C4-2B (cell line): ENCODE measurements at regions not wholly inside any gene's neighbourhood (a gene's known extent, or its start where the extent isn't known, plus 50 kb on each side); places are given as distances from the start of the nearest gene placed in this dataset.
"Not testable (repeated sequence)": the region's sequence is repeated elsewhere in the genome, so short reads cannot be mapped to it uniquely, and the experiment has no call there.

Source experiments
- H3K27ac ChIP-seq: fragments of 450-650 bp; 2 replicates; pipeline ENCODE4 v1.5.1; 2017
- ZFX ChIP-seq: fragments of 450-650 bp; IDR thresholded peaks from 2 replicates; pipeline ENCODE4 v1.6.1; 2017
- TF ChIP-seq, protein P1 (sequence below): fragments of 450-650 bp; conservative IDR thresholded peaks from 2 replicates; pipeline ENCODE4 v1.5.1; 2017; ENCODE audit warnings: mild to moderate bottlenecking

DNA sequence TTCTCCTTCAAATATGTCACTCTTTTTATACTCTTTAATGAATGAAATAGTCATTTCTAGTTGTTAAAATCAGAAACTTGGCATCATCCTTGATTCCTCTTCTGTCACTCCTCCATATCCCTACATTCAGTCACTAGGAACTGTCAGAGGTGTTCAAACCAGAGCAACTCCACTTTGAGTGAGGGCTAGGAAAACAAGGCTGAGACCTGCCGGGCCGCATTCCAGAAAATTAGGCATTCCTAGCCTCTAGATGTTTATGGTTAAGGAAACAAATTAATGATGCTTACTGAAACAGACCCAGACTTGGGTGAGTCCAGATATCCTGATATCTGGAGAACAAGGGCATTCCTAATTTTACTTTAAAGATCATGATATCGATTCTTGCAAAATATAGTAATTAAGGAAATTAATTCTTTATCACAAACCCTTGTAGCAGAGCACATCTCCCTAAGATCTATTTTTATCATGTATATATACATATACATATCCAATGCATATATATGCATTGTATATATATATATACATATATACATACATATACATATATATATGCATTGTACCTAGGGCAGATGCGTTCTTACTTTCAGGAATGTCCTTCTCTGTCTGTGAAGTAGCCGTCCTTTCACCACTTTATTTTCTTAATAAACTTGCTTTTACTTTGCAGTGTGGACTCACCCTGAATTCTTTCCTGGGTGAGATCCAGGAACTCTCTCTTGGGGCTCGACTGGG is 98.4 kb upstream of the GC start:
- TF ChIP-seq, protein P1, sequence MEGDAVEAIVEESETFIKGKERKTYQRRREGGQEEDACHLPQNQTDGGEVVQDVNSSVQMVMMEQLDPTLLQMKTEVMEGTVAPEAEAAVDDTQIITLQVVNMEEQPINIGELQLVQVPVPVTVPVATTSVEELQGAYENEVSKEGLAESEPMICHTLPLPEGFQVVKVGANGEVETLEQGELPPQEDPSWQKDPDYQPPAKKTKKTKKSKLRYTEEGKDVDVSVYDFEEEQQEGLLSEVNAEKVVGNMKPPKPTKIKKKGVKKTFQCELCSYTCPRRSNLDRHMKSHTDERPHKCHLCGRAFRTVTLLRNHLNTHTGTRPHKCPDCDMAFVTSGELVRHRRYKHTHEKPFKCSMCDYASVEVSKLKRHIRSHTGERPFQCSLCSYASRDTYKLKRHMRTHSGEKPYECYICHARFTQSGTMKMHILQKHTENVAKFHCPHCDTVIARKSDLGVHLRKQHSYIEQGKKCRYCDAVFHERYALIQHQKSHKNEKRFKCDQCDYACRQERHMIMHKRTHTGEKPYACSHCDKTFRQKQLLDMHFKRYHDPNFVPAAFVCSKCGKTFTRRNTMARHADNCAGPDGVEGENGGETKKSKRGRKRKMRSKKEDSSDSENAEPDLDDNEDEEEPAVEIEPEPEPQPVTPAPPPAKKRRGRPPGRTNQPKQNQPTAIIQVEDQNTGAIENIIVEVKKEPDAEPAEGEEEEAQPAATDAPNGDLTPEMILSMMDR, result no peak
- no peak for TF ChIP-seq ZFX
- H3K27ac ChIP-seq, result no peak overlapping the region

DNA sequence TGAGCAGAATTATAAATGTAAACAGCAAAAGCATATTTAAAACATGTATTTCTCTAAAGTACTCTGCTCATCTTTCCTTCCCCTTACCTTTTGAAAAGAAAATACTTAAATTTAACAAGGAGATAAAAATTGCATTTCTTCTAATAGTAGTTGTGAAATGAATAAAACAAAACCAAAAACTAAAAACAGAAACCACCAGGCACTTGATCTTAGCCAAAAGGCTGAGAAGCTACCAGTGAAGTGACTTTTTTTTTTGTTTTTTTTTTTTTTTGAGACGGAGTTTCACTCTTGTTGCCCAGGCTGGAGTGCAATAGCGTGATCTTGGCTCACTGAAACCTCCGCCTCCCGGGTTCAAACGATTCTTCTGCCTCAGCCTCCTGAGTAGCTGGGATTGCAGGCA is 116.5 kb upstream of the GC start:
- not testable (repeated sequence) for H3K27ac ChIP-seq

DNA sequence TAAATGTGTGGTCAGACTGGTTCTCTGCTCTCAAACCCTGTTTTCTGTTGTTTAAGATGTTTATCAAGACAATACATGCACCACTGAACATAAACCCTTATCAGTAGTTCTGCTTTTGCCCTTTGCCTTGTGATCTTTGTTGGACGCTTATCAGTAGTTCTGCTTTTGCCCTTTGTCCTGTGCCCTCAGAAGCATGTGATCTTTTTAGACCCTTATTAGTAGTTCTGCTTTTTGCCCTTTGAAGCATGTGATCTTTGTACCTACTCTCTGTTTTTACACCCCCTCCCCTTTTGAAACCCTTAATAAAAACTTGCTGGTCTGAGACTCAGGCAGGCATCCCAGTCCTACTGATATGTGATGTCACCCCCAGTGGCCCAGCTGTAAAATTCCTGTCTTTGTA is 121.7 kb upstream of the GC start:
- not testable (repeated sequence) for H3K27ac ChIP-seq

DNA sequence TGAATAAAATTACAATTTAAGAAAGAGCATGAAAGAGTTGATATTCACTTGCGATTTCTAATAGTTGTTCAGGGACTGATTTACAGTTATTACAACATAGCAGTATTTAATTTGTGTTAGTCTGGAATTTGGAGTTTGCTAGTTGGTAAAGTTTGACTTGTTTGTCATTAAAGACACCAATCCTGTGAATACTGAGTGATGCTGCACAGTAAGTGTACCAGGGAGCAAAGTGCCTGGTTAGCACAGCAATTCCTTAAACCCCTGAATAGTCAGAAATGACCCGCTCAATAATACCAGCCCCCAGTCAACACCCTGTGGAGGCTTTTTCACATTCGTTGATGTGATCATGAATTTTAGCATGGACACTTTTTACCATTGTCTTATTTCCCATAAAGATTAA is 122.2 kb upstream of the GC start:
- no peak for TF ChIP-seq ZFX
- TF ChIP-seq, protein P1, result no peak
- no peak overlapping the region for H3K27ac ChIP-seq

DNA sequence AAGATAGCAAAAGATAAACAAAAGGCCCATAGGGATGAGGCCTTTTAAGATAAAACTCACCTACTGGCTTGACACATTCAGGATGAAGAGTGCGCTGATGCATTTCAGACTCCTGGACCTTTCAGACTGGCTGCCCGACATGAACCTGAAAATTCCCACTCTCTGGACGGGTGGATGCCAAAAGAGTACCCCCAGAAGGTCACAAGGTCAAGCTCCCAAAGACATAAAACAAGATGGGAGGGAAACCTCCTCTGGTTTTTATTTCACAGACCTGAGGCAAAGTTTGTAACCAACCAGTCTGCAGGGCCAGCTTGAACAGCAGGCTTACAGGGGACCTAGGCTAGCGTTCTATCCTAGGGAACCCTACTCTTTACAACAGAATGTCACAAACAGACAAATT is 123.2 kb upstream of the GC start:
- no peak overlapping the region for H3K27ac ChIP-seq

DNA sequence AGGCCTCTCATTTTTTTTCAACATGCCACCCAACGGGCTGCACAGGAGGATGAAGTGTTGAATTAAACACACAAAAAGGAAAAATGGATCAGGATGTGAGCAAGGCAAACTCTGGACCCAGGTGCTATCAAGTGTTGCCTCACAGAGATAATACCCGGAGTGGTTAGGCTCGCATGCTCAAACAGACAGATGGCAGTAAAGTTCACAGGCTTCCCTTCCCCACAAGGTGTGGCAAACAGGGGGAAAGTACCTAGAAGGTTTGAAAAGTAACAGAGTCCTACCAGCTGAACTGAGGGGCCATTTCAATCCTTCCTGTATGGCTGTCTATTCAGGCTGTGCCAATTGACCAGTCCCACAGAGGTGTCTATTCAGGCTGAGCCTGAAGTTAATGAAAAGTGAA is 123.9 kb upstream of the GC start:
- H3K27ac ChIP-seq, result no peak overlapping the region
- TF ChIP-seq ZFX, result no peak
- TF ChIP-seq, protein P1, result no peak

More for the DNA sequence above, 123.2 kb upstream of the GC start:
- TF ChIP-seq, protein P1, result no peak
- TF ChIP-seq ZFX, result no peak

DNA sequence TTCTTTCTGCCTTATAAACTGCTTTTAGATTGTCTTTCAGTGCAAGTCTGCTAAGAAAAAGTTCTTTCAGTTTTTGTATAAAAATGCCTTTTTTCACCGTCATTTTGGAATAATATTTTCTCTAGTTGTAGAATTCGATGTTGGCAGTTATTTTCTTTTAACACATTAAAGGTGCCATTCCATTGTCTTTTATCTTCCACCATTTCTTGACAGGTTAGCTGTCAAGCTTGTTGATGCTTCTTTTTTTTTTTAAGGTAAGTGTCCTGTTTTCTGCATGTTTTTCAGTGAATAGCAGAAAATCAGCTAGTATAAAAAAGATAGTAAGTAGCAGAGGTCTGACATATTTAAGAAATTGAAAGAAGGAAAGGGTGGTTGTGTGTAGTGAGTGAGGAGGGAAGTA is 118.5 kb upstream of the NPFFR2 start:
- no peak for TF ChIP-seq ZFX
- TF ChIP-seq, protein P1, result no peak
- no peak overlapping the region for H3K27ac ChIP-seq

DNA sequence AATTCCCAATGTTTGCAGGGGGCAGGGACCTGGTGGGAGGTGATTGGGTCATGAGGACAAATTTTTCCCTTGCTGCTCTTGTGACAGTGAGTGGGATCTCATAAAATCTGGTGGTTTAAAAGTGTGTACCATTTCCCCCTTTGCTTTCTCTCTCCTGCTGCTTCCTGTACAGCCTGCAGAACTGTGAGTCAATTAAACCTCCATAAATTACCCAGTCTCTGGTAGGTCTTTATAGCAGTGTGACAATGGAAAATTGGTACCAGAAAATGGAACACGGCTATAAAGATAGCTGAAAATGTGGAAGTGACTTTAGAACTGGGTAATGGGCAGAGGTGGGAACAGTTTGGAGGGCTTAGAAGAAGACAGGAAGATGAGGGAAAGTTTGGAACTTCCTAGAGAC is 108.7 kb upstream of the NPFFR2 start:
- H3K27ac ChIP-seq, result no peak overlapping the region
- TF ChIP-seq, protein P1, result no peak
- no peak for TF ChIP-seq ZFX

DNA sequence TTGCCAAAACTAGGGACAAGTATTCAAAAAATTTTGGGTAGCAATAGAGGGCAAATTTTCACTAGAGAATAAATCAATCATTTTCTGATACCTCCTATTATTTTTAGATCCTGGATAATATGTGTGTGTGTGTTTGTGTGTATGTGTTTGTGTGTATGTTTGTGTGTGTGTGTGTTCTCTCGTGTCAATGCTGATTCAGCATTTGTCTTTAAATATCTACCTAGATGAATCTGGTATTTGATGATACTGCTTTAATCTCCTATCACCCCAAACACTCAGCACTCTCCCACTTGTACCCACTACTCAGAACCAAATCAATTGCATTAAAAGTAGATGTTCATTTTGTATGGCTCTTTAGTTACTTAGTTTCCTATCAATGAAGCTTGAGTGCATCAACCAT is 101.3 kb upstream of the NPFFR2 start:
- TF ChIP-seq, protein P1, result no peak
- TF ChIP-seq ZFX, result no peak

More for the DNA sequence above, 101.3 kb upstream of the NPFFR2 start:
- H3K27ac ChIP-seq, result no peak overlapping the region
